H1 (cell line): ENCODE measurements at regions not wholly inside any gene's neighbourhood (a gene's known extent, or its start where the extent isn't known, plus 50 kb on each side); places are given as distances from the start of the nearest gene placed in this dataset.

ENCODE experiments used
- CTCF ChIA-PET: fragments of 300-600 bp; sonication (Branson Sonifier 250); formaldehyde crosslinking; loops from one replicate; lab custom pipeline; 2021; ENCODE audit not compliant: partially characterized antibody; lab: Charles Lee
- POLR2A ChIA-PET: fragments of 300-600 bp; sonication (Branson Sonifier 250); formaldehyde crosslinking; loops from one replicate; lab custom pipeline; 2021; ENCODE audit warnings: inconsistent platforms; ENCODE audit not compliant: partially characterized antibody; lab: Charles Lee
- DNase-seq, 2 experiments: peaks; one replicate each; pipeline versions ENCODE4 v3.0.0 to v3.0.0-alpha.2; 2010 to 2022; ENCODE audit warnings: low spot score in 2 of 2, low read depth in 1 of 2, mixed read lengths in 1 of 2
- FAIRE-seq: peaks from 2 replicates; lab custom pipeline; 2011; peaks lifted over from hg19 to GRCh38; lab: Jason Lieb, UNC
- H2AFZ ChIP-seq: 2 replicates; pipeline ENCODE4 v1.8.1; 2012; ENCODE audit warnings: low read length, inconsistent platforms
- H2AK5ac ChIP-seq: 2 replicates; pipeline ENCODE4 v1.6.1; 2013; ENCODE audit warnings: low read depth, low read length
- H2BK120ac ChIP-seq: replicated peaks from 2 replicates; pipeline ENCODE3; 2013; ENCODE audit warnings: low read depth, low read length, inconsistent platforms
- H2BK12ac ChIP-seq: 2 replicates; pipeline ENCODE4 v1.6.1; 2013; ENCODE audit warnings: low read depth, low read length
- H2BK15ac ChIP-seq: 2 replicates; pipeline ENCODE4 v1.6.1; 2013; ENCODE audit warnings: low read length
- H2BK20ac ChIP-seq: 2 replicates; pipeline ENCODE4 v1.6.1; 2013; ENCODE audit warnings: low read length
- H2BK5ac ChIP-seq: 2 replicates; pipeline ENCODE4 v1.6.1; 2013; ENCODE audit warnings: low read depth, low read length
- H3K14ac ChIP-seq: 2 replicates; pipeline ENCODE4 v1.6.1; 2013; ENCODE audit warnings: inconsistent platforms; ENCODE audit not compliant: insufficient read length
- H3K18ac ChIP-seq: 2 replicates; pipeline ENCODE4 v1.6.1; 2013; ENCODE audit warnings: low read length; ENCODE audit errors: extremely low read depth
- H3K23ac ChIP-seq: 2 replicates; pipeline ENCODE4 v1.6.1; 2013; ENCODE audit warnings: inconsistent platforms; ENCODE audit not compliant: insufficient read length
- H3K23me2 ChIP-seq: 2 replicates; pipeline ENCODE4 v1.6.1; 2013; ENCODE audit warnings: low read depth, low read length
- H3K27ac ChIP-seq: 2 replicates; pipeline ENCODE4 v1.6.1; 2011; ENCODE audit warnings: low read depth, low read length, inconsistent platforms
- H3K27me3 ChIP-seq, 4 experiments: replicated peaks in 1 of 4; 1 replicate in 1 of 4; 2 replicates in 3 of 4; pipeline versions ENCODE4 v1.6.1 to v1.8.1; 2011 to 2013; ENCODE audit warnings: low read length in 3 of 4, mild to moderate bottlenecking in 3 of 4, inconsistent platforms in 2 of 4, mixed read lengths in 2 of 4, moderate library complexity in 1 of 4; ENCODE audit not compliant: control insufficient read depth in 3 of 4, insufficient read depth in 3 of 4; ENCODE audit errors: extremely low read depth in 1 of 4
- H3K36me3 ChIP-seq, 4 experiments: 2 replicates each; pipeline versions ENCODE4 v1.6.1 to v1.8.1; 2011 to 2013; ENCODE audit warnings: mild to moderate bottlenecking in 4 of 4, low read length in 3 of 4, moderate library complexity in 2 of 4, control low read depth in 1 of 4, inconsistent platforms in 1 of 4; ENCODE audit not compliant: insufficient read depth in 4 of 4, control insufficient read depth in 2 of 4
- H3K4ac ChIP-seq: replicated peaks from 2 replicates; pipeline ENCODE3; 2013; ENCODE audit warnings: low read length, low read depth, mixed read lengths, inconsistent platforms; ENCODE audit not compliant: insufficient read length
- H3K4me1 ChIP-seq, 4 experiments: replicated peaks in 1 of 4; 1 replicate in 1 of 4; 2 replicates in 3 of 4; pipeline versions ENCODE4 v1.6.1 to v1.8.1; 2011 to 2013; ENCODE audit warnings: low read length in 3 of 4, inconsistent platforms in 2 of 4, mixed read lengths in 1 of 4; ENCODE audit not compliant: insufficient read depth in 4 of 4, control insufficient read depth in 3 of 4
- H3K4me2 ChIP-seq, 2 experiments: 2 replicates each; pipeline versions ENCODE4 v1.6.1 to v1.8.1; 2011 to 2013; ENCODE audit warnings: low read depth in 2 of 2, low read length in 2 of 2, control low read depth in 1 of 2, inconsistent platforms in 1 of 2, mild to moderate bottlenecking in 1 of 2; ENCODE audit not compliant: insufficient read depth in 1 of 2
- H3K4me3 ChIP-seq, 4 experiments: fragments of 200-600, 300-600 bp in 1 of 4; sonication (generic), shearing (Covaris generic), sonication (Bioruptor Twin) in 1 of 4; 2 replicates each; pipeline versions ENCODE4 v1.5.1 to v1.8.1; 2011 to 2016; ENCODE audit warnings: low read length in 4 of 4, low read depth in 3 of 4, control low read depth in 2 of 4, inconsistent platforms in 2 of 4, mild to moderate bottlenecking in 2 of 4, mixed read lengths in 1 of 4, moderate library complexity in 1 of 4; ENCODE audit not compliant: insufficient read depth in 2 of 4; ENCODE audit errors: extremely low read depth in 1 of 4
- H3K56ac ChIP-seq: replicated peaks from 2 replicates; pipeline ENCODE3; 2013; ENCODE audit warnings: low read depth, mild to moderate bottlenecking, mixed read lengths, low read length, inconsistent platforms; ENCODE audit not compliant: insufficient read length
- H3K79me1 ChIP-seq: 2 replicates; pipeline ENCODE4 v1.6.1; 2013; ENCODE audit warnings: low read depth, low read length, control low read depth
- H3K79me2 ChIP-seq, 2 experiments: 2 replicates each; pipeline versions ENCODE4 v1.6.1 to v1.8.1; 2012 to 2013; ENCODE audit warnings: low read length in 2 of 2, mild to moderate bottlenecking in 2 of 2, inconsistent platforms in 1 of 2; ENCODE audit not compliant: insufficient read depth in 2 of 2, control insufficient read depth in 1 of 2
- H3K9ac ChIP-seq, 4 experiments: replicated peaks in 1 of 4; 1 replicate in 1 of 4; 2 replicates in 3 of 4; pipeline versions ENCODE4 v1.6.1 to v1.8.1; 2011 to 2013; ENCODE audit warnings: low read depth in 3 of 4, low read length in 3 of 4, control low read depth in 2 of 4, mild to moderate bottlenecking in 2 of 4, moderate library complexity in 2 of 4, inconsistent platforms in 1 of 4; ENCODE audit errors: extremely low read depth in 1 of 4
- H3K9me3 ChIP-seq, 2 experiments: 2 replicates each; pipeline versions ENCODE4 v1.6.1 to v1.8.1; 2012 to 2013; ENCODE audit warnings: mild to moderate bottlenecking in 2 of 2, moderate library complexity in 2 of 2, control low read depth in 1 of 2, inconsistent platforms in 1 of 2, low read depth in 1 of 2, low read length in 1 of 2, mixed read lengths in 1 of 2; ENCODE audit not compliant: insufficient read depth in 2 of 2
- H4K20me1 ChIP-seq, 2 experiments: replicated peaks in 1 of 2; 2 replicates each; pipeline versions ENCODE3 to v1.8.1; 2011 to 2013; ENCODE audit warnings: inconsistent platforms in 2 of 2, low read length in 2 of 2, mild to moderate bottlenecking in 1 of 2; ENCODE audit not compliant: insufficient read depth in 2 of 2, control insufficient read depth in 1 of 2
- H4K5ac ChIP-seq: 2 replicates; pipeline ENCODE4 v1.6.1; 2013; ENCODE audit warnings: low read length, low read depth, mixed read lengths, inconsistent platforms; ENCODE audit not compliant: insufficient read length
- H4K8ac ChIP-seq: 2 replicates; pipeline ENCODE4 v1.8.0; 2013; ENCODE audit warnings: mild to moderate bottlenecking, moderate library complexity, low read length, inconsistent platforms; ENCODE audit not compliant: insufficient read depth; ENCODE audit errors: extremely low read depth
- H4K91ac ChIP-seq: replicated peaks from 2 replicates; pipeline ENCODE3; 2013; ENCODE audit warnings: low read length, mixed read lengths, inconsistent platforms; ENCODE audit not compliant: insufficient read length
- BRCA1 ChIP-seq: IDR thresholded peaks from 2 replicates; pipeline ENCODE4 v1.6.1; 2012; ENCODE audit warnings: low read depth, low read length, improper control_type of control experiment
- EGR1 ChIP-seq: IDR thresholded peaks from 2 replicates; pipeline ENCODE4 v1.6.1; 2011; ENCODE audit warnings: low read depth, low read length, borderline replicate concordance
- EP300 ChIP-seq, 2 experiments: IDR thresholded peaks; 1 replicate in 1 of 2; 2 replicates in 1 of 2; pipeline ENCODE4 v1.6.1; 2011 to 2012; ENCODE audit warnings: low read depth in 2 of 2, low read length in 2 of 2, mild to moderate bottlenecking in 2 of 2, borderline replicate concordance in 1 of 2, inconsistent platforms in 1 of 2, moderate library complexity in 1 of 2
- GTF2F1 ChIP-seq: IDR thresholded peaks from 2 replicates; pipeline ENCODE4 v1.6.1; 2012; ENCODE audit warnings: low read depth, low read length, improper control_type of control experiment, borderline replicate concordance
- JUND ChIP-seq: IDR thresholded peaks from 2 replicates; pipeline ENCODE4 v1.6.1; 2011; ENCODE audit warnings: mild to moderate bottlenecking, improper control_type of control experiment, low read length
- KDM4A ChIP-seq: IDR thresholded peaks from one replicate; pipeline ENCODE4 v1.7.1; 2012; ENCODE audit warnings: low read depth, mild to moderate bottlenecking, moderate library complexity, low read length, inconsistent platforms; ENCODE audit not compliant: severe bottlenecking
- MAFK ChIP-seq: IDR thresholded peaks from 2 replicates; pipeline ENCODE4 v1.6.1; 2012; ENCODE audit warnings: low read depth, mild to moderate bottlenecking, improper control_type of control experiment, low read length
- POU5F1 ChIP-seq: IDR thresholded peaks from 2 replicates; pipeline ENCODE4 v1.6.1; 2011; ENCODE audit warnings: low read depth, mild to moderate bottlenecking, low read length, moderate library complexity
- RAD21 ChIP-seq, 2 experiments: IDR thresholded peaks in 1 of 2; conservative IDR thresholded peaks in 1 of 2; 2 replicates each; pipeline ENCODE4 v1.6.1; 2011; ENCODE audit warnings: low read depth in 2 of 2, low read length in 2 of 2, improper control_type of control experiment in 1 of 2, inconsistent platforms in 1 of 2, mild to moderate bottlenecking in 1 of 2, moderate library complexity in 1 of 2
- SIN3A ChIP-seq, 2 experiments: IDR thresholded peaks in 1 of 2; conservative IDR thresholded peaks in 1 of 2; 2 replicates each; pipeline ENCODE4 v1.6.1; 2011 to 2012; ENCODE audit warnings: low read length in 2 of 2, improper control_type of control experiment in 1 of 2, low read depth in 1 of 2, mild to moderate bottlenecking in 1 of 2
- SIX5 ChIP-seq: IDR thresholded peaks from 2 replicates; pipeline ENCODE4 v1.6.1; 2011; ENCODE audit warnings: mild to moderate bottlenecking, low read depth, low read length
- SRF ChIP-seq: IDR thresholded peaks from 2 replicates; pipeline ENCODE4 v1.6.1; 2011; ENCODE audit warnings: mild to moderate bottlenecking, low read depth, low read length, moderate library complexity
- SUZ12 ChIP-seq: fragments of 200-600 bp; sonication (generic); IDR thresholded peaks from 2 replicates; pipeline ENCODE4 v1.6.1; 2012; ENCODE audit warnings: mild to moderate bottlenecking, inconsistent platforms, low read length, moderate library complexity, mixed read lengths
- TAF7 ChIP-seq: optimal IDR thresholded peaks from 2 replicates; pipeline ENCODE3; 2011; ENCODE audit warnings: low read depth, mild to moderate bottlenecking, inconsistent platforms, low read length, moderate library complexity, borderline replicate concordance
- TEAD4 ChIP-seq: IDR thresholded peaks from 2 replicates; pipeline ENCODE4 v1.6.1; 2012; ENCODE audit warnings: low read depth, low read length, inconsistent platforms, mixed read lengths
- WGBS, 2 experiments: shearing (Covaris generic) in 1 of 2; methylation state at CpG; one replicate each; pipeline versions ENCODE4 v1.1.6 to v1.1.7; 2013 to 2015; ENCODE audit warnings: low lambda C conversion rate in 2 of 2, mixed read lengths in 2 of 2, inconsistent platforms in 1 of 2, low coverage in 1 of 2, missing lambda C conversion rate in 1 of 2; ENCODE audit not compliant: insufficient replicate concordance in 2 of 2, insufficient coverage in 1 of 2, insufficient read length in 1 of 2; ENCODE audit errors: extremely low coverage in 1 of 2, missing lambda C conversion rate in 1 of 2; 5-methylcytosine and 5-hydroxymethylcytosine counted together

DNA sequence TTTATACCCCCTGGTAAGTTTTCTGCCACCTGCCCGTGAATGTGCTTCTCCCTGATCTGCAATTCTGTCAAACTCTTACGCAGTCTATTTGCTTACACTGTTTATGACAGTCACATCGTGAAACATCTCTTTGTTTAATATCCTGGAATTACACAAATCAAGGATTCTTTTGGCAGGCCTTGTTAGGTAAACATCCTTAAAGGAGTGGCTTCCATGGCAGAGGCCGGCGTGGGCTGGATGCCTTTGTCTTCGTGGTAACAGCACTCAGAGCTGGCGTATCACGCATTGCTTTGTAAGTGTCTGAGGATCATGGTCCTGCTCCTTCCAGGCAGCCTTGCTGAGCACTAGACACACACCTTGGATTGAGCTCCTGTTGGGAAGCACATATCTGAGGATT, 145.7 kb downstream of the IRX1 start:
- Histone ChIP-seq H4K5ac (no peak overlapping the region), H3K27ac (no peak overlapping the region), H3K56ac (no peak overlapping the region), H3K14ac (no peak overlapping the region), H3K9me3 (no peaks in the 10 kb centered on the region), H2BK120ac (no peak overlapping the region), H2BK15ac (no peak overlapping the region), H3K18ac (no peak overlapping the region), H3K27me3 (no peaks in the 10 kb centered on the region), H3K79me2 (no peaks in the 10 kb centered on the region), H3K4me2 (no peak overlapping the region), H4K20me1 (no peaks in the 10 kb centered on the region), H2AFZ (no peak overlapping the region), H2BK5ac (no peak overlapping the region), H3K23ac (no peak overlapping the region), H2BK12ac (no peak overlapping the region), H3K4ac (no peak overlapping the region), H3K36me3 (no peaks in the 10 kb centered on the region), H3K4me1 (peaks cover 0 to 2% (median 0%) of the 10 kb centered on the region in 4 experiments; a peak in 1 of 7 replicates), H2BK20ac (no peak overlapping the region), H3K79me1 (no peaks in the 10 kb centered on the region), H4K91ac (no peak overlapping the region), H4K8ac (no peak overlapping the region), H2AK5ac (no peak overlapping the region), H3K9ac (no peak overlapping the region), H3K23me2 (no peaks in the 10 kb centered on the region), H3K4me3 (no peak overlapping the region)
- CTCF ChIA-PET, result interaction anchor here (0.6 to 1.0 kb wide), 2 partner anchors 14 to 555 kb away, joined by 3 to 4 read pairs; no protein-coding TSS in a partner anchor
- DNase-seq (no peak), FAIRE-seq (no peak)
- 80% methylated on average over 8 of the region's 8 CpGs; no CpG with 5 or more reads in 1 of the 2 experiments for WGBS, 2 experiments
- POLR2A ChIA-PET, result no interaction called here
- TF ChIP-seq EP300 (IDR thresholded peaks at IDR 0.05; ENCODE audit: borderline replicate concordance in 1 of 2, low read depth in 2 of 2, low read length in 2 of 2) (no peak), MAFK (no peak), TAF7 (no peak), KDM4A (no peak), POU5F1 (no peak), RAD21 (IDR thresholded peaks at IDR 0.05 in 1 of 2, conservative IDR thresholded peaks at IDR 0.05 in 1 of 2; ENCODE audit: low read depth in 2 of 2, low read length in 2 of 2) (no peak), JUND (no peak), SUZ12 (no peak), EGR1 (no peak), SIX5 (no peak), TEAD4 (no peak), SIN3A (conservative IDR thresholded peaks at IDR 0.05 in 1 of 2, IDR thresholded peaks at IDR 0.05 in 1 of 2; ENCODE audit: low read depth in 1 of 2, low read length in 2 of 2) (no peak), SRF (no peak), GTF2F1 (no peak), BRCA1 (no peak)
